K562 (cell line): ENCODE measurements at regions not wholly inside any gene's neighbourhood (a gene's known extent, or its start where the extent isn't known, plus 50 kb on each side); places are given as distances from the start of the nearest gene placed in this dataset.

Source experiments
- CBX2 ChIP-seq: fragments of 200-600 bp; sonication (generic); IDR thresholded peaks from one replicate; pipeline ENCODE4 v1.6.1; 2012; ENCODE audit warnings: mild to moderate bottlenecking, low read length, inconsistent platforms; ENCODE audit not compliant: insufficient read depth, poor library complexity, severe bottlenecking
- ETV1 ChIP-seq: fragments of 450-650 bp; conservative IDR thresholded peaks from 2 replicates; pipeline ENCODE4 v1.6.1; 2016; ENCODE audit warnings: missing genetic modification characterization, control low read depth, low read depth, missing compliant biosample characterization
- FOXP1 ChIP-seq: sonication (generic); formaldehyde crosslinking; IDR thresholded peaks from 2 replicates; pipeline ENCODE4 v1.8.0; 2022; ENCODE audit warnings: mild to moderate bottlenecking, missing genetic modification reagents
- JUND ChIP-seq, 2 experiments: IDR thresholded peaks; 2 replicates in 1 of 2; 3 replicates in 1 of 2; pipeline ENCODE4 v1.6.1; 2011; ENCODE audit warnings: borderline replicate concordance in 2 of 2, low read depth in 2 of 2, low read length in 2 of 2, improper control_type of control experiment in 1 of 2, missing biosample characterization in 1 of 2, missing genetic modification characterization in 1 of 2, missing genetic modification reagents in 1 of 2
- SMARCA4 ChIP-seq: fragments of 450-650 bp; IDR thresholded peaks from 2 replicates; pipeline ENCODE4 v1.6.1; 2016
- TAF1 ChIP-seq: IDR thresholded peaks from 2 replicates; pipeline ENCODE4 v1.6.1; 2011; ENCODE audit warnings: mild to moderate bottlenecking, low read length, moderate library complexity; ENCODE audit not compliant: insufficient read depth, control insufficient read depth, severe bottlenecking; ENCODE audit errors: extremely low read depth
- TAF7 ChIP-seq: fragments of 450-650 bp; IDR thresholded peaks from 2 replicates; pipeline ENCODE4 v1.6.1; 2016; ENCODE audit warnings: missing genetic modification characterization, missing compliant biosample characterization
- ZNF174 ChIP-seq: fragments of 250-450 bp; sonication (Bioruptor Pico); IDR thresholded peaks from 2 replicates; pipeline ENCODE4 v1.4.0; 2020; ENCODE audit warnings: mild to moderate bottlenecking
- ZNF699 ChIP-seq: fragments of 250-450 bp; sonication (Bioruptor Pico); IDR thresholded peaks from 2 replicates; pipeline ENCODE4 v1.8.0; 2021; ENCODE audit warnings: mild to moderate bottlenecking, moderate library complexity; ENCODE audit not compliant: insufficient replicate concordance
- TF ChIP-seq, protein P1 (sequence below), 2 experiments: fragments of 450-650 bp in 1 of 2; sonication (generic) in 1 of 2; formaldehyde crosslinking; conservative IDR thresholded peaks; 2 replicates each; pipeline versions ENCODE4 v1.4.0 to v1.8.1; 2020 to 2022; ENCODE audit warnings: mild to moderate bottlenecking in 1 of 2, missing genetic modification reagents in 1 of 2
- TF ChIP-seq, protein P2 (sequence below): sonication (generic); formaldehyde crosslinking; IDR thresholded peaks from 2 replicates; pipeline ENCODE4 v1.8.1; 2023; ENCODE audit warnings: mild to moderate bottlenecking, missing genetic modification reagents

DNA sequence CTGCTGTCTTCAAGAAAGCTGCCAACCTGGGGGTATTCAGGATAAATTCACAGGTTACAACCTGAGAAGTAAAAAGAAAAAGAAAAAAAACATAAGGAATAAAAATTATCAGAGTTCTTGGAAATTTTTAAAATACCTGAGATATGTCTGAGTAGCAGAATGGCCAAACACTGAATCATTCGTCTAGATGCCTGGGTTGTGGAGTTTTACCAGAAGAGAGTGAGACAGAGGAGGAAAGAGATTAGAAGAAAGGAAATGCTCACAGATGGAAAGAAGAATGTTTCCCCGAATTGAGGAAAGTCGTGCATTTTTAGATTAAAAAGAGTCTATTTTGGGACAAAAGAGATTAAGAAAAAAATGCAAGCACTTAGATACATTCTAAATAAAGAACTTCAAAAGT, 1026.7 kb downstream of the TBC1D22A start:
- TF ChIP-seq, protein P1, sequence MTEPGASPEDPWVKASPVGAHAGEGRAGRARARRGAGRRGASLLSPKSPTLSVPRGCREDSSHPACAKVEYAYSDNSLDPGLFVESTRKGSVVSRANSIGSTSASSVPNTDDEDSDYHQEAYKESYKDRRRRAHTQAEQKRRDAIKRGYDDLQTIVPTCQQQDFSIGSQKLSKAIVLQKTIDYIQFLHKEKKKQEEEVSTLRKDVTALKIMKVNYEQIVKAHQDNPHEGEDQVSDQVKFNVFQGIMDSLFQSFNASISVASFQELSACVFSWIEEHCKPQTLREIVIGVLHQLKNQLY (CRISPR knock-in tag; conservative IDR thresholded peaks at IDR 0.05): no peak
- TF ChIP-seq ZNF699 (CRISPR knock-in tag) (no peak), ZNF174 (no peak), CBX2 (no peak), TAF1 (no peak), TAF7 (tag) (no peak), JUND (IDR thresholded peaks at IDR 0.05; ENCODE audit: borderline replicate concordance, low read depth, low read length) (no peak), JUND (tag; IDR thresholded peaks at IDR 0.05; ENCODE audit: borderline replicate concordance, low read depth, low read length) (no peak), FOXP1 (no peak), SMARCA4 (no peak), ETV1 (tag) (no peak)
- TF ChIP-seq, protein P2, sequence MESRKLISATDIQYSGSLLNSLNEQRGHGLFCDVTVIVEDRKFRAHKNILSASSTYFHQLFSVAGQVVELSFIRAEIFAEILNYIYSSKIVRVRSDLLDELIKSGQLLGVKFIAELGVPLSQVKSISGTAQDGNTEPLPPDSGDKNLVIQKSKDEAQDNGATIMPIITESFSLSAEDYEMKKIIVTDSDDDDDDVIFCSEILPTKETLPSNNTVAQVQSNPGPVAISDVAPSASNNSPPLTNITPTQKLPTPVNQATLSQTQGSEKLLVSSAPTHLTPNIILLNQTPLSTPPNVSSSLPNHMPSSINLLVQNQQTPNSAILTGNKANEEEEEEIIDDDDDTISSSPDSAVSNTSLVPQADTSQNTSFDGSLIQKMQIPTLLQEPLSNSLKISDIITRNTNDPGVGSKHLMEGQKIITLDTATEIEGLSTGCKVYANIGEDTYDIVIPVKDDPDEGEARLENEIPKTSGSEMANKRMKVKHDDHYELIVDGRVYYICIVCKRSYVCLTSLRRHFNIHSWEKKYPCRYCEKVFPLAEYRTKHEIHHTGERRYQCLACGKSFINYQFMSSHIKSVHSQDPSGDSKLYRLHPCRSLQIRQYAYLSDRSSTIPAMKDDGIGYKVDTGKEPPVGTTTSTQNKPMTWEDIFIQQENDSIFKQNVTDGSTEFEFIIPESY: no peak
